ENCODE measurements at regions not wholly inside any gene's neighbourhood (a gene's known extent, or its start where the extent isn't known, plus 50 kb on each side); places are given as distances from the start of the nearest gene placed in this dataset.
"Not testable (repeated sequence)": the region's sequence is repeated elsewhere in the genome, so short reads cannot be mapped to it uniquely, and the experiment has no call there.

- Histone ChIP-seq H3K9me3 (ENCODE audit: control insufficient read depth, insufficient read depth, low read length) (no peaks in the 10 kb centered on the region), H3K4me3 (ENCODE audit: low read depth, low read length) (no peak overlapping the region), H3K9ac (ENCODE audit: low read depth, low read length) (no peak overlapping the region), H3K27ac (ENCODE audit: low read depth, low read length) (no peak overlapping the region), H3K4me1 (ENCODE audit: control insufficient read depth, insufficient read depth, low read length) (no peaks in the 10 kb centered on the region), H3K36me3 (ENCODE audit: control insufficient read depth, insufficient read depth, low read length) (no peaks in the 10 kb centered on the region), H3K27me3 (ENCODE audit: control insufficient read depth, insufficient read depth, low read length) (no peaks in the 10 kb centered on the region)
Observed at GRCh38 chr2:184305105-184305504, 293.2 kb upstream of the ZNF804A start.

- Histone ChIP-seq H3K27me3 (ENCODE audit: control insufficient read depth, insufficient read depth, low read length) (no peaks in the 10 kb centered on the region), H3K4me1 (ENCODE audit: control insufficient read depth, insufficient read depth, low read length) (no peaks in the 10 kb centered on the region), H3K9ac (ENCODE audit: low read depth, low read length) (no peak overlapping the region), H3K9me3 (ENCODE audit: control insufficient read depth, insufficient read depth, low read length) (no peaks in the 10 kb centered on the region), H3K4me3 (ENCODE audit: low read depth, low read length) (no peak overlapping the region), H3K27ac (ENCODE audit: low read depth, low read length) (no peak overlapping the region), H3K36me3 (ENCODE audit: control insufficient read depth, insufficient read depth, low read length) (no peaks in the 10 kb centered on the region)
Observed at GRCh38 chr2:184308706-184309105, 289.6 kb upstream of the ZNF804A start.

- Histone ChIP-seq H3K9me3 (ENCODE audit: control insufficient read depth, insufficient read depth, low read length) (no peaks in the 10 kb centered on the region), H3K36me3 (ENCODE audit: control insufficient read depth, insufficient read depth, low read length) (no peaks in the 10 kb centered on the region), H3K9ac (ENCODE audit: low read depth, low read length) (no peak overlapping the region)
Observed at GRCh38 chr2:184312970-184313369, 285.4 kb upstream of the ZNF804A start.

GRCh38 chr2:184314829-184315228 is 283.5 kb upstream of the ZNF804A start:
- Histone ChIP-seq H3K27ac (ENCODE audit: low read depth, low read length) (no peak overlapping the region), H3K4me3 (ENCODE audit: low read depth, low read length) (no peak overlapping the region), H3K9me3 (ENCODE audit: control insufficient read depth, insufficient read depth, low read length) (no peaks in the 10 kb centered on the region), H3K4me1 (ENCODE audit: control insufficient read depth, insufficient read depth, low read length) (no peaks in the 10 kb centered on the region), H3K9ac (ENCODE audit: low read depth, low read length) (no peak overlapping the region), H3K36me3 (ENCODE audit: control insufficient read depth, insufficient read depth, low read length) (no peaks in the 10 kb centered on the region), H3K27me3 (ENCODE audit: control insufficient read depth, insufficient read depth, low read length) (no peaks in the 10 kb centered on the region)

More at GRCh38 chr2:184312970-184313369, 285.4 kb upstream of the ZNF804A start:
- Histone ChIP-seq H3K27ac (ENCODE audit: low read depth, low read length) (no peak overlapping the region), H3K27me3 (ENCODE audit: control insufficient read depth, insufficient read depth, low read length) (no peaks in the 10 kb centered on the region), H3K4me1 (ENCODE audit: control insufficient read depth, insufficient read depth, low read length) (no peaks in the 10 kb centered on the region), H3K4me3 (ENCODE audit: low read depth, low read length) (no peak overlapping the region)

GRCh38 chr2:184316921-184317320 is 281.4 kb upstream of the ZNF804A start:
- H3K36me3 ChIP-seq (ENCODE audit: control insufficient read depth, insufficient read depth, low read length): no peaks in the 10 kb centered on the region
- H3K9me3 ChIP-seq (ENCODE audit: control insufficient read depth, insufficient read depth, low read length): no peaks in the 10 kb centered on the region
- no peaks in the 10 kb centered on the region for H3K27me3 ChIP-seq (ENCODE audit: control insufficient read depth, insufficient read depth, low read length)
- H3K9ac ChIP-seq (ENCODE audit: low read depth, low read length): no peak overlapping the region
- H3K4me1 ChIP-seq (ENCODE audit: control insufficient read depth, insufficient read depth, low read length): no peaks in the 10 kb centered on the region
- no peak overlapping the region for H3K27ac ChIP-seq (ENCODE audit: low read depth, low read length)
- no peak overlapping the region for H3K4me3 ChIP-seq (ENCODE audit: low read depth, low read length)

GRCh38 chr2:184322615-184323014 is 275.7 kb upstream of the ZNF804A start:
- Histone ChIP-seq H3K4me1 (ENCODE audit: control insufficient read depth, insufficient read depth, low read length) (no peaks in the 10 kb centered on the region), H3K27ac (ENCODE audit: low read depth, low read length) (no peak overlapping the region), H3K27me3 (ENCODE audit: control insufficient read depth, insufficient read depth, low read length) (no peaks in the 10 kb centered on the region), H3K9ac (ENCODE audit: low read depth, low read length) (no peak overlapping the region), H3K36me3 (ENCODE audit: control insufficient read depth, insufficient read depth, low read length) (no peaks in the 10 kb centered on the region), H3K9me3 (ENCODE audit: control insufficient read depth, insufficient read depth, low read length) (no peaks in the 10 kb centered on the region), H3K4me3 (ENCODE audit: low read depth, low read length) (no peak overlapping the region)

- no peaks in the 10 kb centered on the region for H3K4me1 ChIP-seq (ENCODE audit: control insufficient read depth, insufficient read depth, low read length)
- no peak overlapping the region for H3K27ac ChIP-seq (ENCODE audit: low read depth, low read length)
Observed at GRCh38 chr2:184326066-184326465, 272.3 kb upstream of the ZNF804A start.

GRCh38 chr2:184327805-184328204 is 270.5 kb upstream of the ZNF804A start:
- not testable (repeated sequence) for H3K4me1 ChIP-seq (ENCODE audit: control insufficient read depth, insufficient read depth, low read length); H3K4me3 ChIP-seq (ENCODE audit: low read depth, low read length); H3K9me3 ChIP-seq (ENCODE audit: control insufficient read depth, insufficient read depth, low read length); H3K27me3 ChIP-seq (ENCODE audit: control insufficient read depth, insufficient read depth, low read length); H3K36me3 ChIP-seq (ENCODE audit: control insufficient read depth, insufficient read depth, low read length); H3K27ac ChIP-seq (ENCODE audit: low read depth, low read length); H3K9ac ChIP-seq (ENCODE audit: low read depth, low read length)

More at GRCh38 chr2:184326066-184326465, 272.3 kb upstream of the ZNF804A start:
- Histone ChIP-seq H3K9me3 (ENCODE audit: control insufficient read depth, insufficient read depth, low read length) (no peaks in the 10 kb centered on the region), H3K4me3 (ENCODE audit: low read depth, low read length) (no peak overlapping the region), H3K9ac (ENCODE audit: low read depth, low read length) (no peak overlapping the region), H3K27me3 (ENCODE audit: control insufficient read depth, insufficient read depth, low read length) (no peaks in the 10 kb centered on the region), H3K36me3 (ENCODE audit: control insufficient read depth, insufficient read depth, low read length) (no peaks in the 10 kb centered on the region)

- H3K4me1 ChIP-seq (ENCODE audit: control insufficient read depth, insufficient read depth, low read length); H3K4me3 ChIP-seq (ENCODE audit: low read depth, low read length); H3K27ac ChIP-seq (ENCODE audit: low read depth, low read length); H3K27me3 ChIP-seq (ENCODE audit: control insufficient read depth, insufficient read depth, low read length); H3K9ac ChIP-seq (ENCODE audit: low read depth, low read length); H3K9me3 ChIP-seq (ENCODE audit: control insufficient read depth, insufficient read depth, low read length); H3K36me3 ChIP-seq (ENCODE audit: control insufficient read depth, insufficient read depth, low read length): not testable (repeated sequence)
Observed at GRCh38 chr2:184330561-184330960, 267.8 kb upstream of the ZNF804A start.

GRCh38 chr2:184336688-184337087 is 261.6 kb upstream of the ZNF804A start:
- no peak overlapping the region for H3K27ac ChIP-seq (ENCODE audit: low read depth, low read length)
- peaks cover 11% of the 10 kb centered on the region for H3K4me1 ChIP-seq (ENCODE audit: control insufficient read depth, insufficient read depth, low read length)
- no peak overlapping the region for H3K4me3 ChIP-seq (ENCODE audit: low read depth, low read length)
- peaks cover 65% of the 10 kb centered on the region for H3K27me3 ChIP-seq (ENCODE audit: control insufficient read depth, insufficient read depth, low read length)
- H3K36me3 ChIP-seq (ENCODE audit: control insufficient read depth, insufficient read depth, low read length): no peaks in the 10 kb centered on the region
- no peaks in the 10 kb centered on the region for H3K9me3 ChIP-seq (ENCODE audit: control insufficient read depth, insufficient read depth, low read length)
- H3K9ac ChIP-seq (ENCODE audit: low read depth, low read length): no peak overlapping the region

GRCh38 chr2:184338771-184339170 is 259.6 kb upstream of the ZNF804A start:
- H3K4me1 ChIP-seq (ENCODE audit: control insufficient read depth, insufficient read depth, low read length): peaks cover 19% of the 10 kb centered on the region
- no peaks in the 10 kb centered on the region for H3K36me3 ChIP-seq (ENCODE audit: control insufficient read depth, insufficient read depth, low read length)
- peak overlapping the region; percentile 58 for H3K27ac ChIP-seq (ENCODE audit: low read depth, low read length)
- H3K4me3 ChIP-seq (ENCODE audit: low read depth, low read length): no peak overlapping the region
- H3K9me3 ChIP-seq (ENCODE audit: control insufficient read depth, insufficient read depth, low read length): no peaks in the 10 kb centered on the region
- H3K27me3 ChIP-seq (ENCODE audit: control insufficient read depth, insufficient read depth, low read length): peaks cover 79% of the 10 kb centered on the region
- no peak overlapping the region for H3K9ac ChIP-seq (ENCODE audit: low read depth, low read length)

- peaks cover 19% of the 10 kb centered on the region for H3K4me1 ChIP-seq (ENCODE audit: control insufficient read depth, insufficient read depth, low read length)
- H3K36me3 ChIP-seq (ENCODE audit: control insufficient read depth, insufficient read depth, low read length): no peaks in the 10 kb centered on the region
- H3K4me3 ChIP-seq (ENCODE audit: low read depth, low read length): no peak overlapping the region
- no peak overlapping the region for H3K27ac ChIP-seq (ENCODE audit: low read depth, low read length)
- no peaks in the 10 kb centered on the region for H3K9me3 ChIP-seq (ENCODE audit: control insufficient read depth, insufficient read depth, low read length)
- H3K9ac ChIP-seq (ENCODE audit: low read depth, low read length): no peak overlapping the region
- H3K27me3 ChIP-seq (ENCODE audit: control insufficient read depth, insufficient read depth, low read length): peaks cover 78% of the 10 kb centered on the region
Observed at GRCh38 chr2:184339966-184340365, 258.4 kb upstream of the ZNF804A start.

Measured in HUES48 (cell line).